ENCODE measurements at regions not wholly inside any gene's neighbourhood (a gene's known extent, or its start where the extent isn't known, plus 50 kb on each side); places are given as distances from the start of the nearest gene placed in this dataset.

GRCh38 chr5:106172681-106173532, 1497.8 kb downstream of the EFNA5 start:
- POLR2A ChIA-PET: no interaction called here
- H3K4me1 Mint-ChIP-seq: no peaks in the 10 kb centered on the region
- no peak for DNase-seq
- no peaks in the 10 kb centered on the region for H3K27me3 Mint-ChIP-seq
- ATAC-seq: no peak
- no peak overlapping the region for H3K27ac Mint-ChIP-seq
- H3K4me3 Mint-ChIP-seq: no peak overlapping the region
- H3K36me3 Mint-ChIP-seq: peaks cover 0 to 11% (median 0%) of the 10 kb centered on the region in 3 donors
- peaks cover 0 to 35% (median 9%) of the 10 kb centered on the region in 9 donors for H3K9me3 Mint-ChIP-seq

- POLR2A ChIA-PET: no interaction called here
- H3K4me3 Mint-ChIP-seq: no peak overlapping the region
- no peaks in the 10 kb centered on the region for H3K4me1 Mint-ChIP-seq
- no peak overlapping the region for H3K27ac Mint-ChIP-seq
- H3K36me3 Mint-ChIP-seq: peaks cover 0 to 7% (median 0%) of the 10 kb centered on the region in 3 donors
- no peaks in the 10 kb centered on the region for H3K27me3 Mint-ChIP-seq
- H3K9me3 Mint-ChIP-seq: peaks cover 1 to 29% (median 8%) of the 10 kb centered on the region in 9 donors
- ATAC-seq (no peak), DNase-seq (no peak)
Measured at GRCh38 chr5:106171708-106172107, 1499.0 kb downstream of the EFNA5 start.

- H3K4me1 Mint-ChIP-seq: no peaks in the 10 kb centered on the region
- no peaks in the 10 kb centered on the region for H3K27me3 Mint-ChIP-seq
- DNase-seq (no peak), ATAC-seq (no peak)
- H3K9me3 Mint-ChIP-seq: peaks cover 1 to 30% (median 8%) of the 10 kb centered on the region in 9 donors
- H3K27ac Mint-ChIP-seq: no peak overlapping the region
- H3K4me3 Mint-ChIP-seq: no peak overlapping the region
- POLR2A ChIA-PET: no interaction called here
- peaks cover 0 to 7% (median 0%) of the 10 kb centered on the region in 3 donors for H3K36me3 Mint-ChIP-seq
Measured at GRCh38 chr5:106171132-106171531, 1499.6 kb downstream of the EFNA5 start.

- no peak overlapping the region for H3K27ac Mint-ChIP-seq
- no peaks in the 10 kb centered on the region for H3K36me3 Mint-ChIP-seq
- POLR2A ChIA-PET: no interaction called here
- peaks cover 0 to 23% (median 9%) of the 10 kb centered on the region in 9 donors for H3K9me3 Mint-ChIP-seq
- ATAC-seq (no peak), DNase-seq (no peak)
- H3K4me3 Mint-ChIP-seq: no peak overlapping the region
- H3K4me1 Mint-ChIP-seq: no peaks in the 10 kb centered on the region
- H3K27me3 Mint-ChIP-seq: no peaks in the 10 kb centered on the region
Measured at GRCh38 chr5:106167766-106168165, 1503.0 kb downstream of the EFNA5 start.

GRCh38 chr5:106163233-106163632, 1507.5 kb downstream of the EFNA5 start:
- H3K27me3 Mint-ChIP-seq: no peaks in the 10 kb centered on the region
- H3K27ac Mint-ChIP-seq: no peak overlapping the region
- H3K4me3 Mint-ChIP-seq: no peak overlapping the region
- POLR2A ChIA-PET: no interaction called here
- ATAC-seq (no peak), DNase-seq (no peak)
- H3K36me3 Mint-ChIP-seq: no peaks in the 10 kb centered on the region
- H3K4me1 Mint-ChIP-seq: no peaks in the 10 kb centered on the region
- peaks cover 0 to 27% (median 7%) of the 10 kb centered on the region in 9 donors for H3K9me3 Mint-ChIP-seq

- Mint-ChIP-seq H3K4me1 (no peaks in the 10 kb centered on the region), H3K27ac (no peak overlapping the region), H3K4me3 (no peak overlapping the region), H3K9me3 (peaks cover 0 to 13% (median 5%) of the 10 kb centered on the region in 9 donors), H3K36me3 (no peaks in the 10 kb centered on the region), H3K27me3 (no peaks in the 10 kb centered on the region)
- ATAC-seq: no peak
- DNase-seq: no peak
- POLR2A ChIA-PET: no interaction called here
Measured at GRCh38 chr5:106159616-106160015, 1511.1 kb downstream of the EFNA5 start.

- ATAC-seq: no peak
- Mint-ChIP-seq H3K4me3 (no peak overlapping the region), H3K27ac (no peak overlapping the region), H3K9me3 (peaks cover 0 to 14% (median 0%) of the 10 kb centered on the region in 9 donors), H3K4me1 (no peaks in the 10 kb centered on the region), H3K27me3 (no peaks in the 10 kb centered on the region), H3K36me3 (no peaks in the 10 kb centered on the region)
- no peak for DNase-seq
- POLR2A ChIA-PET: no interaction called here
Measured at GRCh38 chr5:106154280-106154716, 1516.4 kb downstream of the EFNA5 start.

- Mint-ChIP-seq H3K36me3 (no peaks in the 10 kb centered on the region), H3K4me1 (no peaks in the 10 kb centered on the region), H3K4me3 (no peak overlapping the region), H3K27me3 (no peaks in the 10 kb centered on the region), H3K9me3 (peaks cover 0 to 14% (median 0%) of the 10 kb centered on the region in 9 donors), H3K27ac (no peak overlapping the region)
- no peak for ATAC-seq
- DNase-seq: no peak
- POLR2A ChIA-PET: no interaction called here
Measured at GRCh38 chr5:106152569-106152968, 1518.2 kb downstream of the EFNA5 start.

- no peak overlapping the region for H3K27ac Mint-ChIP-seq
- no peaks in the 10 kb centered on the region for H3K4me1 Mint-ChIP-seq
- POLR2A ChIA-PET: no interaction called here
- H3K4me3 Mint-ChIP-seq: no peak overlapping the region
- H3K9me3 Mint-ChIP-seq: peaks cover 0 to 21% (median 5%) of the 10 kb centered on the region in 9 donors
- ATAC-seq (no peak), DNase-seq (no peak)
- no peaks in the 10 kb centered on the region for H3K36me3 Mint-ChIP-seq
- H3K27me3 Mint-ChIP-seq: no peaks in the 10 kb centered on the region
Measured at GRCh38 chr5:106142116-106142515, 1528.6 kb downstream of the EFNA5 start.

GRCh38 chr5:106140101-106140500, 1530.6 kb downstream of the EFNA5 start:
- Mint-ChIP-seq H3K27me3 (no peaks in the 10 kb centered on the region), H3K27ac (no peak overlapping the region), H3K4me3 (no peak overlapping the region), H3K36me3 (no peaks in the 10 kb centered on the region), H3K9me3 (peaks cover 0 to 13% (median 4%) of the 10 kb centered on the region in 9 donors), H3K4me1 (no peaks in the 10 kb centered on the region)
- ATAC-seq (no peak), DNase-seq (no peak)
- POLR2A ChIA-PET: no interaction called here

GRCh38 chr5:106136061-106136460, 1534.7 kb downstream of the EFNA5 start:
- Mint-ChIP-seq H3K4me3 (no peak overlapping the region), H3K9me3 (peaks cover 0 to 9% (median 4%) of the 10 kb centered on the region in 9 donors), H3K4me1 (no peaks in the 10 kb centered on the region), H3K36me3 (no peaks in the 10 kb centered on the region), H3K27ac (no peak overlapping the region), H3K27me3 (no peaks in the 10 kb centered on the region)
- DNase-seq (no peak), ATAC-seq (no peak)
- POLR2A ChIA-PET: no interaction called here

- DNase-seq (no peak), ATAC-seq (no peak)
- no peaks in the 10 kb centered on the region for H3K27me3 Mint-ChIP-seq
- H3K27ac Mint-ChIP-seq: no peak overlapping the region
- H3K9me3 Mint-ChIP-seq: peaks cover 0 to 9% (median 5%) of the 10 kb centered on the region in 9 donors
- H3K4me3 Mint-ChIP-seq: no peak overlapping the region
- no peaks in the 10 kb centered on the region for H3K4me1 Mint-ChIP-seq
- H3K36me3 Mint-ChIP-seq: no peaks in the 10 kb centered on the region
- POLR2A ChIA-PET: no interaction called here
Measured at GRCh38 chr5:106135473-106135872, 1535.3 kb downstream of the EFNA5 start.

- H3K4me1 Mint-ChIP-seq: no peaks in the 10 kb centered on the region
- H3K27ac Mint-ChIP-seq: no peak overlapping the region
- POLR2A ChIA-PET: no interaction called here
- H3K27me3 Mint-ChIP-seq: no peaks in the 10 kb centered on the region
- no peak overlapping the region for H3K4me3 Mint-ChIP-seq
- no peak for ATAC-seq
- DNase-seq: no peak
- H3K36me3 Mint-ChIP-seq: no peaks in the 10 kb centered on the region
- H3K9me3 Mint-ChIP-seq: peaks cover 0 to 9% (median 5%) of the 10 kb centered on the region in 9 donors
Measured at GRCh38 chr5:106134549-106134948, 1536.2 kb downstream of the EFNA5 start.

GRCh38 chr5:106127985-106128384, 1542.8 kb downstream of the EFNA5 start:
- POLR2A ChIA-PET: no interaction called here
- Mint-ChIP-seq H3K4me1 (no peaks in the 10 kb centered on the region), H3K36me3 (no peaks in the 10 kb centered on the region), H3K9me3 (peaks cover 0 to 4% (median 0%) of the 10 kb centered on the region in 9 donors), H3K4me3 (no peak overlapping the region), H3K27ac (no peak overlapping the region), H3K27me3 (no peaks in the 10 kb centered on the region)
- no peak for ATAC-seq
- no peak for DNase-seq

Measured in naive thymus-derived CD8-positive, alpha-beta T cell (primary cell).